Liver (tissue), 8 donors: ENCODE measurements at regions not wholly inside any gene's neighbourhood (a gene's known extent, or its start where the extent isn't known, plus 50 kb on each side); places are given as distances from the start of the nearest gene placed in this dataset.

Experiments used
- DNase-seq: peaks from one replicate; pipeline ENCODE4 v3.0.0-alpha.2; 2017; ENCODE audit warnings: low spot score
- H3K27ac ChIP-seq, 2 donors: one replicate each; pipeline ENCODE4 v1.7.0; 2013; ENCODE audit warnings: inconsistent platforms in 2 of 2, low read length in 2 of 2, control low read depth in 1 of 2, low read depth in 1 of 2, mild to moderate bottlenecking in 1 of 2
- H3K27me3 ChIP-seq, 4 donors: one replicate each; pipeline versions ENCODE4 v1.6.1 to v1.7.0; 2013; ENCODE audit warnings: low read length in 3 of 4, inconsistent platforms in 1 of 4, mild to moderate bottlenecking in 1 of 4, moderate library complexity in 1 of 4; ENCODE audit not compliant: control insufficient read depth in 4 of 4, insufficient read depth in 4 of 4
- H3K36me3 ChIP-seq, 4 donors: one replicate each; pipeline versions ENCODE4 v1.6.1 to v1.7.0; 2013; ENCODE audit warnings: low read length in 3 of 4, mild to moderate bottlenecking in 3 of 4, low read depth in 1 of 4, moderate library complexity in 1 of 4; ENCODE audit not compliant: control insufficient read depth in 4 of 4, insufficient read depth in 3 of 4
- H3K4me1 ChIP-seq, 4 donors: one replicate each; pipeline versions ENCODE4 v1.6.1 to v1.7.0; 2013; ENCODE audit warnings: low read length in 3 of 4, mild to moderate bottlenecking in 3 of 4, moderate library complexity in 1 of 4; ENCODE audit not compliant: control insufficient read depth in 4 of 4, insufficient read depth in 4 of 4
- H3K4me3 ChIP-seq, 3 donors: one replicate each; pipeline versions ENCODE4 v1.6.1 to v1.7.0; 2013; ENCODE audit warnings: low read length in 3 of 3, control low read depth in 1 of 3, low read depth in 1 of 3, mild to moderate bottlenecking in 1 of 3
- H3K9ac ChIP-seq, 2 donors: one replicate each; pipeline ENCODE4 v1.7.0; 2013; ENCODE audit warnings: low read length in 2 of 2, mild to moderate bottlenecking in 2 of 2, moderate library complexity in 2 of 2, control low read depth in 1 of 2, low read depth in 1 of 2
- H3K9me3 ChIP-seq, 4 donors: one replicate each; pipeline versions ENCODE4 v1.6.1 to v1.7.0; 2013; ENCODE audit warnings: low read length in 3 of 4; ENCODE audit not compliant: control insufficient read depth in 4 of 4
- EGR1 ChIP-seq, 2 donors: IDR thresholded peaks; 2 replicates each; pipeline ENCODE4 v1.6.1; 2016 to 2018; ENCODE audit warnings: antibody characterized with exemption in 2 of 2, low read depth in 2 of 2
- FOXA1 ChIP-seq: IDR thresholded peaks from 2 replicates; pipeline ENCODE4 v1.6.1; 2016; ENCODE audit warnings: antibody characterized with exemption
- FOXA2 ChIP-seq: IDR thresholded peaks from 2 replicates; pipeline ENCODE4 v1.6.1; 2016; ENCODE audit warnings: antibody characterized with exemption
- GABPA ChIP-seq, 2 donors: IDR thresholded peaks in 1 of 2; conservative IDR thresholded peaks in 1 of 2; 2 replicates each; pipeline ENCODE4 v1.6.1; 2016; ENCODE audit warnings: antibody characterized with exemption in 2 of 2, mild to moderate bottlenecking in 1 of 2, moderate library complexity in 1 of 2
- HNF4A ChIP-seq, 2 donors: conservative IDR thresholded peaks; 2 replicates each; pipeline ENCODE4 v1.6.1; 2016; ENCODE audit warnings: antibody characterized with exemption in 2 of 2, mild to moderate bottlenecking in 2 of 2
- HNF4G ChIP-seq: IDR thresholded peaks from 2 replicates; pipeline ENCODE4 v1.6.1; 2016; ENCODE audit warnings: antibody characterized with exemption
- JUND ChIP-seq, 2 donors: IDR thresholded peaks; 2 replicates each; pipeline ENCODE4 v1.6.1; 2016; ENCODE audit warnings: antibody characterized with exemption in 2 of 2
- NR2F2 ChIP-seq: IDR thresholded peaks from 2 replicates; pipeline ENCODE4 v1.6.1; 2016; ENCODE audit warnings: antibody characterized with exemption
- RAD21 ChIP-seq, 2 donors: IDR thresholded peaks; 2 replicates each; pipeline ENCODE4 v1.6.1; 2016; ENCODE audit warnings: antibody characterized with exemption in 2 of 2, mild to moderate bottlenecking in 2 of 2
- RXRA ChIP-seq, 2 donors: IDR thresholded peaks; 2 replicates each; pipeline ENCODE4 v1.6.1; 2017 to 2018; ENCODE audit warnings: antibody characterized with exemption in 2 of 2, mild to moderate bottlenecking in 1 of 2
- SP1 ChIP-seq: IDR thresholded peaks from 2 replicates; pipeline ENCODE4 v1.6.1; 2018; ENCODE audit warnings: antibody characterized with exemption, mild to moderate bottlenecking
- TAF1 ChIP-seq: conservative IDR thresholded peaks from 2 replicates; pipeline ENCODE4 v1.6.1; 2016; ENCODE audit warnings: antibody characterized with exemption, mild to moderate bottlenecking
- YY1 ChIP-seq: IDR thresholded peaks from 2 replicates; pipeline ENCODE4 v1.6.1; 2016; ENCODE audit warnings: antibody characterized with exemption, mild to moderate bottlenecking
- WGBS: extraction: QIAGEN DNeasy Blood & Tissue Kit; methylation state at CpG from one replicate; pipeline ENCODE4 v1.1.7; 2013; 5-methylcytosine and 5-hydroxymethylcytosine counted together
- TF ChIP-seq, protein P1 (sequence below): IDR thresholded peaks from 2 replicates; pipeline ENCODE4 v1.6.1; 2016; ENCODE audit warnings: antibody characterized with exemption
- TF ChIP-seq, protein P2 (sequence below): IDR thresholded peaks from 2 replicates; pipeline ENCODE4 v1.6.1; 2016; ENCODE audit warnings: antibody characterized with exemption
- TF ChIP-seq, protein P3 (sequence below): fragments of 150-350 bp; IDR thresholded peaks from 2 replicates; pipeline ENCODE4 v1.5.1; 2017; ENCODE audit warnings: improper control_type of control experiment, low read depth, low read length; ENCODE audit not compliant: missing input control
- TF ChIP-seq, protein P4 (sequence below): IDR thresholded peaks from 2 replicates; pipeline ENCODE4 v1.6.1; 2016; ENCODE audit warnings: antibody characterized with exemption
- donor health status: healthy.
- donor health status: healthy.
- donor health status: healthy.
- donor health status: healthy.
- donor health status: healthy.

GRCh38 chr16:54652201-54652770 lies 278.4 kb upstream of the IRX5 start (continued):
- no peak for TF ChIP-seq SP1
- TF ChIP-seq, protein P1, sequence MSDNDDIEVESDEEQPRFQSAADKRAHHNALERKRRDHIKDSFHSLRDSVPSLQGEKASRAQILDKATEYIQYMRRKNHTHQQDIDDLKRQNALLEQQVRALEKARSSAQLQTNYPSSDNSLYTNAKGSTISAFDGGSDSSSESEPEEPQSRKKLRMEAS: no peak
- TF ChIP-seq YY1: no peak
- no peak for TF ChIP-seq EGR1 (IDR thresholded peaks at IDR 0.05; ENCODE audit: low read depth in 2 of 2)
- no peak for TF ChIP-seq HNF4A (conservative IDR thresholded peaks at IDR 0.05)

DNA sequence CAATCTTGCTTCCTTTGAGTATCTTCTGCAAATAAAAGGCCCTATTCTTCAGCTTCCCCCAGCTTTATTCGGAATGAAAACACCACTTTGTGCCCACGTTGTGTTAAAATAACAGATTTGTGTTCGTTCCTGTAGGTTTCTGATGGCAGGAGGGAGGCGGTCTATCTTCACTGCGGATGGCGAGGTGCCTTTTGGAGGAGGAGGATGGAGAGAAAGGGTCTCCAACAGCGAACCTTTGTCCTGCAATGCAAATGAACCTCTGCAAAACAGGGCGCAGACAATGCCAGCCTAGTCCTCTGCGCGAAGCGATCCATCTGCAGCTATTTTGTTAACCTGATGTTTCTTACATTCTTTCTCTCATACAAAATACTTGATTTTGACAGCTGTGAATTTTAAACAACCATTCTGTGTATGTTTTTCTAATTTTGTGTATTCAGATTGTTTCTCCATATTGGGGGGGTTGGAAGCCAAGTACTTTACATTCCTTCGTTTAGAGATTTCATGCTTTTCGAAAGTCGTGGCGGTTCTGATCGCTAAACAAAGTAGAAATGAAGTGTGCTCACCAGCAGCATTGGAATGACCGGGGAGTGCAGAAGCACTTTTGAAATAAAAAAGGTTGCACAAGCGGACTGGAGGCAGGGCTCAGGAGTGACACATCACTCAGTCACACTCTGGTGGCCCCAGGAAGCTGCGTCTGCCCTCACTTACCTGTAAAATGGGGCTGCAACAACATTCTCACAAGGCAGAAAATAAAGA lies 279.0 kb upstream of the IRX5 start:
- 44% methylated on average over 19 of the region's 19 CpGs for WGBS

More for the DNA sequence above, 279.0 kb upstream of the IRX5 start:
- no peaks in the 10 kb centered on the region for H3K4me1 ChIP-seq
- H3K9ac ChIP-seq: no peak overlapping the region
- no peaks in the 10 kb centered on the region for H3K9me3 ChIP-seq
- no peaks in the 10 kb centered on the region for H3K36me3 ChIP-seq
- no peak for TF ChIP-seq HNF4A (conservative IDR thresholded peaks at IDR 0.05)
- TF ChIP-seq RAD21 (IDR thresholded peaks at IDR 0.05): no peak
- no peak for TF ChIP-seq RXRA (IDR thresholded peaks at IDR 0.05)
- TF ChIP-seq FOXA1: no peak
- TF ChIP-seq, protein P2, sequence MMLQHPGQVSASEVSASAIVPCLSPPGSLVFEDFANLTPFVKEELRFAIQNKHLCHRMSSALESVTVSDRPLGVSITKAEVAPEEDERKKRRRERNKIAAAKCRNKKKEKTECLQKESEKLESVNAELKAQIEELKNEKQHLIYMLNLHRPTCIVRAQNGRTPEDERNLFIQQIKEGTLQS: no peak
- TF ChIP-seq, protein P1: no peak
- TF ChIP-seq, protein P3, sequence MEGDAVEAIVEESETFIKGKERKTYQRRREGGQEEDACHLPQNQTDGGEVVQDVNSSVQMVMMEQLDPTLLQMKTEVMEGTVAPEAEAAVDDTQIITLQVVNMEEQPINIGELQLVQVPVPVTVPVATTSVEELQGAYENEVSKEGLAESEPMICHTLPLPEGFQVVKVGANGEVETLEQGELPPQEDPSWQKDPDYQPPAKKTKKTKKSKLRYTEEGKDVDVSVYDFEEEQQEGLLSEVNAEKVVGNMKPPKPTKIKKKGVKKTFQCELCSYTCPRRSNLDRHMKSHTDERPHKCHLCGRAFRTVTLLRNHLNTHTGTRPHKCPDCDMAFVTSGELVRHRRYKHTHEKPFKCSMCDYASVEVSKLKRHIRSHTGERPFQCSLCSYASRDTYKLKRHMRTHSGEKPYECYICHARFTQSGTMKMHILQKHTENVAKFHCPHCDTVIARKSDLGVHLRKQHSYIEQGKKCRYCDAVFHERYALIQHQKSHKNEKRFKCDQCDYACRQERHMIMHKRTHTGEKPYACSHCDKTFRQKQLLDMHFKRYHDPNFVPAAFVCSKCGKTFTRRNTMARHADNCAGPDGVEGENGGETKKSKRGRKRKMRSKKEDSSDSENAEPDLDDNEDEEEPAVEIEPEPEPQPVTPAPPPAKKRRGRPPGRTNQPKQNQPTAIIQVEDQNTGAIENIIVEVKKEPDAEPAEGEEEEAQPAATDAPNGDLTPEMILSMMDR: no peak
- TF ChIP-seq SP1: no peak
- no peak for TF ChIP-seq EGR1 (IDR thresholded peaks at IDR 0.05; ENCODE audit: low read depth in 2 of 2)
- no peak for TF ChIP-seq JUND (IDR thresholded peaks at IDR 0.05)
- no peak for TF ChIP-seq FOXA2
- TF ChIP-seq TAF1: no peak
- no peak for TF ChIP-seq GABPA (IDR thresholded peaks at IDR 0.05 in 1 of 2, conservative IDR thresholded peaks at IDR 0.05 in 1 of 2)
- no peak for TF ChIP-seq HNF4G
- no peak for TF ChIP-seq YY1
- TF ChIP-seq, protein P4, sequence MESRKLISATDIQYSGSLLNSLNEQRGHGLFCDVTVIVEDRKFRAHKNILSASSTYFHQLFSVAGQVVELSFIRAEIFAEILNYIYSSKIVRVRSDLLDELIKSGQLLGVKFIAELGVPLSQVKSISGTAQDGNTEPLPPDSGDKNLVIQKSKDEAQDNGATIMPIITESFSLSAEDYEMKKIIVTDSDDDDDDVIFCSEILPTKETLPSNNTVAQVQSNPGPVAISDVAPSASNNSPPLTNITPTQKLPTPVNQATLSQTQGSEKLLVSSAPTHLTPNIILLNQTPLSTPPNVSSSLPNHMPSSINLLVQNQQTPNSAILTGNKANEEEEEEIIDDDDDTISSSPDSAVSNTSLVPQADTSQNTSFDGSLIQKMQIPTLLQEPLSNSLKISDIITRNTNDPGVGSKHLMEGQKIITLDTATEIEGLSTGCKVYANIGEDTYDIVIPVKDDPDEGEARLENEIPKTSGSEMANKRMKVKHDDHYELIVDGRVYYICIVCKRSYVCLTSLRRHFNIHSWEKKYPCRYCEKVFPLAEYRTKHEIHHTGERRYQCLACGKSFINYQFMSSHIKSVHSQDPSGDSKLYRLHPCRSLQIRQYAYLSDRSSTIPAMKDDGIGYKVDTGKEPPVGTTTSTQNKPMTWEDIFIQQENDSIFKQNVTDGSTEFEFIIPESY: no peak
- TF ChIP-seq NR2F2: no peak
- peaks cover 0 to 7% (median 0%) of the 10 kb centered on the region in 4 donors for H3K27me3 ChIP-seq
- no peak for DNase-seq
- H3K27ac ChIP-seq: no peak overlapping the region
- H3K4me3 ChIP-seq: no peak overlapping the region
